Gastrocnemius medialis (tissue), 4 donors: ENCODE measurements at regions not wholly inside any gene's neighbourhood (a gene's known extent, or its start where the extent isn't known, plus 50 kb on each side); places are given as distances from the start of the nearest gene placed in this dataset.

Experiments used
- ATAC-seq, 2 donors: fragments of 150-250 bp; one replicate each; pipeline ENCODE4 v1.9.1; 2016
- DNase-seq, 2 donors: peaks; one replicate each; pipeline ENCODE4 v3.0.0-alpha.2; 2019
- H3K27ac ChIP-seq, 4 donors: fragments of 200-600 bp; sonication (generic); 1 replicate in 1 of 4; 2 replicates in 3 of 4; pipeline ENCODE4 v1.5.1; 2016 to 2018; ENCODE audit warnings: mild to moderate bottlenecking in 2 of 4, moderate library complexity in 1 of 4
- H3K27me3 ChIP-seq, 3 donors: fragments of 200-600 bp; sonication (generic) in 2 of 3; 1 replicate in 1 of 3; 2 replicates in 2 of 3; pipeline versions ENCODE4 v1.5.1 to v1.6.0; 2016 to 2019; ENCODE audit warnings: mild to moderate bottlenecking in 1 of 3, moderate library complexity in 1 of 3
- H3K36me3 ChIP-seq, 2 donors: fragments of 200-600 bp; sonication (generic) in 1 of 2; one replicate each; pipeline ENCODE4 v1.5.1; 2017 to 2018
- H3K4me1 ChIP-seq, 2 donors: fragments of 200-600 bp; sonication (generic) in 1 of 2; one replicate each; pipeline ENCODE4 v1.5.1; 2016 to 2017; ENCODE audit warnings: mild to moderate bottlenecking in 2 of 2
- H3K4me3 ChIP-seq, 4 donors: fragments of 200-600 bp; sonication (generic) in 3 of 4; 1 replicate in 1 of 4; 2 replicates in 3 of 4; pipeline ENCODE4 v1.5.1; 2016 to 2019; ENCODE audit warnings: mild to moderate bottlenecking in 2 of 4
- H3K9me3 ChIP-seq, 3 donors: fragments of 200-600 bp; sonication (generic) in 2 of 3; 1 replicate in 1 of 3; 2 replicates in 2 of 3; pipeline ENCODE4 v1.5.1; 2016 to 2019
- POLR2A ChIP-seq, 2 donors: fragments of 450-650 bp; IDR thresholded peaks; one replicate each; pipeline ENCODE4 v1.6.1; 2017; ENCODE audit warnings: antibody characterized with exemption in 2 of 2, mild to moderate bottlenecking in 2 of 2, moderate library complexity in 2 of 2
- in situ Hi-C, 4 donors: fragments of 200-750 bp; cut with MboI; loops; one replicate each; pipeline versions ENCODE4 v1.15.0 to v1.8.0; 2017; ENCODE audit warnings: low sequenced_read_pairs in 4 of 4
- intact Hi-C: fragments of 100-400 bp; cut with DNase I; formaldehyde crosslinking; loops from one replicate; pipeline ENCODE4 v1.15.1; 2023; ENCODE audit warnings: low total_unique reads
- TF ChIP-seq, protein P1 (sequence below), 5 experiments: fragments of 450-650 bp in 3 of 5; fragments of 200-600 bp in 2 of 5; sonication (generic) in 2 of 5; IDR thresholded peaks in 4 of 5; conservative IDR thresholded peaks in 1 of 5; 1 replicate in 4 of 5; 2 replicates in 1 of 5; pipeline ENCODE4 v1.5.1; 2016 to 2019; ENCODE audit warnings: antibody characterized with exemption in 5 of 5, mild to moderate bottlenecking in 3 of 5, moderate library complexity in 3 of 5

GRCh38 chr2:149650006-149650405 lies 62.4 kb upstream of the MMADHC start:
- TF ChIP-seq, protein P1, sequence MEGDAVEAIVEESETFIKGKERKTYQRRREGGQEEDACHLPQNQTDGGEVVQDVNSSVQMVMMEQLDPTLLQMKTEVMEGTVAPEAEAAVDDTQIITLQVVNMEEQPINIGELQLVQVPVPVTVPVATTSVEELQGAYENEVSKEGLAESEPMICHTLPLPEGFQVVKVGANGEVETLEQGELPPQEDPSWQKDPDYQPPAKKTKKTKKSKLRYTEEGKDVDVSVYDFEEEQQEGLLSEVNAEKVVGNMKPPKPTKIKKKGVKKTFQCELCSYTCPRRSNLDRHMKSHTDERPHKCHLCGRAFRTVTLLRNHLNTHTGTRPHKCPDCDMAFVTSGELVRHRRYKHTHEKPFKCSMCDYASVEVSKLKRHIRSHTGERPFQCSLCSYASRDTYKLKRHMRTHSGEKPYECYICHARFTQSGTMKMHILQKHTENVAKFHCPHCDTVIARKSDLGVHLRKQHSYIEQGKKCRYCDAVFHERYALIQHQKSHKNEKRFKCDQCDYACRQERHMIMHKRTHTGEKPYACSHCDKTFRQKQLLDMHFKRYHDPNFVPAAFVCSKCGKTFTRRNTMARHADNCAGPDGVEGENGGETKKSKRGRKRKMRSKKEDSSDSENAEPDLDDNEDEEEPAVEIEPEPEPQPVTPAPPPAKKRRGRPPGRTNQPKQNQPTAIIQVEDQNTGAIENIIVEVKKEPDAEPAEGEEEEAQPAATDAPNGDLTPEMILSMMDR (IDR thresholded peaks at IDR 0.05 in 4 of 5, conservative IDR thresholded peaks at IDR 0.05 in 1 of 5): no peak
- no peak for TF ChIP-seq POLR2A (IDR thresholded peaks at IDR 0.05)
- intact Hi-C loops (no loop called here), in situ Hi-C loops (no loop called here)
- DNase-seq (no peak), ATAC-seq (no peak)
- Histone ChIP-seq H3K36me3 (no peaks in the 10 kb centered on the region), H3K27me3 (no peaks in the 10 kb centered on the region), H3K9me3 (no peaks in the 10 kb centered on the region), H3K27ac (no peak overlapping the region), H3K4me3 (no peak overlapping the region), H3K4me1 (no peaks in the 10 kb centered on the region)

- Histone ChIP-seq H3K27ac (no peak overlapping the region), H3K4me3 (no peak overlapping the region), H3K9me3 (no peaks in the 10 kb centered on the region), H3K36me3 (no peaks in the 10 kb centered on the region), H3K27me3 (no peaks in the 10 kb centered on the region), H3K4me1 (no peaks in the 10 kb centered on the region)
- ATAC-seq (peak; percentile 41 to 72), DNase-seq (no peak)
- intact Hi-C loops: no loop called here
- TF ChIP-seq, protein P1 (IDR thresholded peaks at IDR 0.05 in 4 of 5, conservative IDR thresholded peaks at IDR 0.05 in 1 of 5): no peak
- TF ChIP-seq POLR2A (IDR thresholded peaks at IDR 0.05): no peak
- in situ Hi-C loops: no loop called here
Observed at GRCh38 chr2:149648282-149649030, 60.9 kb upstream of the MMADHC start.

- no peak for ATAC-seq
- no peaks in the 10 kb centered on the region for H3K4me1 ChIP-seq
- DNase-seq: no peak
- H3K36me3 ChIP-seq: no peaks in the 10 kb centered on the region
- in situ Hi-C loops: no loop called here
- H3K9me3 ChIP-seq: no peaks in the 10 kb centered on the region
- no peaks in the 10 kb centered on the region for H3K27me3 ChIP-seq
- intact Hi-C loops: no loop called here
- no peak overlapping the region for H3K27ac ChIP-seq
- H3K4me3 ChIP-seq: no peak overlapping the region
- TF ChIP-seq POLR2A (IDR thresholded peaks at IDR 0.05): no peak
- TF ChIP-seq, protein P1 (IDR thresholded peaks at IDR 0.05 in 4 of 5, conservative IDR thresholded peaks at IDR 0.05 in 1 of 5): no peak
Observed at GRCh38 chr2:149645391-149645790, 57.8 kb upstream of the MMADHC start.
